GM18498 (cell line): ENCODE measurements at regions not wholly inside any gene's neighbourhood (a gene's known extent, or its start where the extent isn't known, plus 50 kb on each side); places are given as distances from the start of the nearest gene placed in this dataset.

ENCODE experiments used
- ATAC-seq: cut with Tn5 transposase; IDR thresholded peaks from one replicate; pipeline ENCODE4 v1.9.1; 2021; ENCODE audit warnings: mild to moderate bottlenecking, moderate library complexity; ENCODE audit not compliant: unreplicated experiment

DNA sequence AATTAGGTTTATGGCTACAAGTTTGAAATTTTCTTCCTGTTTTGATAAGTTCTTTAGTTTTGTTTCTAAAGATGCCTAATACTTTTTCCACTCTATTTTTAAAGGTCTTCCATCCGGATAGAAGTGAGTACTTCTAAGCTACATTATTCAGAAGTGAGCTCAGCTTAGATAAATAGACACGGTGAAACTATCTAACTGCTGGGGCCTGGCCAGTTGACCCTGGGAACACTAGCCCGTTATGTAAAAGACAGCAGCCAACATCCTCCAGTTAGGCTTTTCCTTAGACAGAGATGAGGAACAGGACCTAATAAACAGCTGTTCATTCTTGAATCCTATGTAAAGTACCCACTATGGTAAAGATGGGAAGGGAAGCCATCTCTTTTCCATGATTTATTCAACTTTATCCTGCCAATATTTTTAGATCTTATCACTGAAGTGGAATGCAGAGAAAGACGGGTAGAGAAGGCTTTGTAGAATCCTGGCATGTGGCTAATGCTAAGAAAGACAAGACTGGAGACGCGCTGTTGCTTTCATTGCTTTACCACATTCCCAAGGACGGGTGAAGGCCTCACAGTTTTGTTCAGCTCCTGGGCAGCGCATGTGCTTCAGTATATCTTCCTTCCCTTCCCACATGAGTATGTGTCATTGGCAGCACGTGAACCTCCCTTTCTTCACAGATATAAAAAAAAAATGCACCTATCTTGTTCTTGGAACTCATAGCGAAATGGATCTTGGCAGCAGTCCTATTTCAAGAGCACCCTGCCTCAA lies 340.0 kb upstream of the MEOX2 start:
- no peak for ATAC-seq

DNA sequence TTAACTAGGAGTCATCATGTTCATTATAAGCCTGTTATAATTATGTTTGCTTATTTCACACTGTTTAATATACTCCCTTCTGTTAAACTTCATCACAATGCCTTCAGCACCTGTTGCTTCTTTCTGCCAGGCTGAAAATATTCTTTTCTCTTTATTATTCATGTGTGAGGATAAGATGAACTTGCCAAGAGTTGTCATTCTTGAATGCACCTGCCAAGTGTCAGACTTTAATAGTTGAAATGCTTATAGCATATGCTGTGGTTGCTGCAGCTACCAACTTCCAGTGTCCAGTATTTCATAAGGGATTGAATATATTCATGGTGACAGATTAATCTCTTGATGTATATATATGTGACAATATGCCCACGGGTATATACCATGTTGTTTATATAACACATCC lies 339.2 kb upstream of the MEOX2 start:
- no peak for ATAC-seq

DNA sequence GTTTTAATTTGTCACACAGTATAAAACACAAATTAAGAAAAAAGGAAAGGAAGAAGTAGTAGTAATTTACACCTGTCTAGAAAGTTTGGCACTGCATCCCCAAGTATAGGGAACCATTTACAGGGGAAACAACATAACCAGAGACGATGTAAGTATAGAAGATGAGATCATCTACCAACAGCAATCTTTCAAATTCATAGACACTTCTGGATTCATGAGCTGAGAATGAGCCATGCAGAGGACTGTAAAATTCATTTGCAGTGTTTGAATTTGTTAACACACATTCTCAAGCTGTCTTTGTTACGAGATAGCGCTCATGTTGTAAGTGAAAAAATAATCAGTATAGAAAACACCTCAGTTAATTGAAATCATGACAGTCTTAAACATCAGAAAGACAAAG lies 337.0 kb upstream of the MEOX2 start:
- no peak for ATAC-seq

DNA sequence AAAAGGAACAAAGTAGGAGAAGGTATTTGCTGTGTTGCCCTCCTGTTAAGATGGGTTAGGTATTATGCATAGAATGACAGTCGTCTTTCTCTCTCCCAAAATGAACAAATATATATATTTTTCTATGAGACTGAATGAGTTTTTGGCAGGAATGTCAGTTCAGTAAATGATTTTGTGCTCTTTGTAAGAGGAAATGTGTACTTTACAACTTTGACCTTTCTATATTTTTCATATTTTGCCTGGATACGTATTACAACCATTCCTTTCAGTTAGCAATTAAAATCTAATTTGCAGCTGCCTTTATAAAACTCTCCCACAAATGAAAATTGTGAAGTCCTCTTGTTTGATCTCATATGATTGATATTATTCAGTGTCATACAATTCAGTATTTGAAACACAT lies 336.6 kb upstream of the MEOX2 start:
- no peak for ATAC-seq

DNA sequence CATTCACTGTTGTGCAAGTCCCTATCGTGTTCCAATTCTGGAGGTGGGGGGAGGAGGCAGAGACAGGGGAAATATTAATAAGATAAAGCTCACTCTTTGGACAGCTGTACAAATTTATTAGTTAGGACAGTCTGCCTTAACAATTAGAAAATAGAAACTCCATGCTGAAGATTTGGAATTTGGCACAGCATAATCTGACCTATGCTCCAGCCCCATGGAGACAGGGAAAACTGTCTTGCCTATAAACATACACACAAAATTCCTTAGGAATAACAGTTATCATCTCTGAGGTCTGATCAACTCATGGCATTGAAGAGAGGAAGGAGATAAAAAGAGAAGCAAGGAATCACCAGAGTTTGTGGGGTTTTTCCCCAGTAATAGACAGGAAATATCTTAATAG lies 335.4 kb upstream of the MEOX2 start:
- ATAC-seq, result no peak

DNA sequence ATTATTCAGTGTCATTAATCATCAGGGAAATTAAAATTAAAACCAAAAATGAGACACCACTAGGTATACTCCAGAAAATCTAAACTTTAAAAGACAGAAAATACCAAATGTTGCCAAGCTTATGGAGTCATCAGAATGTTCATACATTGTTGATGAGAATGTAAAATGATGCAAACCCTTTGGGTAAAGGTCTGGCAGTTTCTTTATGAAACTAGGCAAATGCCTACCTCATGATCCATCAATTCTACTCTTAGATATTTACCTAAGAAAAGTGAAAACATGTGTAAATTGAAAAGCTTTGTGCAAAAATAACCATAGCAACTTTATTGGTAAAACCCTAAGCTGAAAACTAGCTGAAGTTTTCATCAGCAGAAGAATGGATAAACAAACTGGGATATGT lies 329.5 kb upstream of the MEOX2 start:
- ATAC-seq, result no peak

DNA sequence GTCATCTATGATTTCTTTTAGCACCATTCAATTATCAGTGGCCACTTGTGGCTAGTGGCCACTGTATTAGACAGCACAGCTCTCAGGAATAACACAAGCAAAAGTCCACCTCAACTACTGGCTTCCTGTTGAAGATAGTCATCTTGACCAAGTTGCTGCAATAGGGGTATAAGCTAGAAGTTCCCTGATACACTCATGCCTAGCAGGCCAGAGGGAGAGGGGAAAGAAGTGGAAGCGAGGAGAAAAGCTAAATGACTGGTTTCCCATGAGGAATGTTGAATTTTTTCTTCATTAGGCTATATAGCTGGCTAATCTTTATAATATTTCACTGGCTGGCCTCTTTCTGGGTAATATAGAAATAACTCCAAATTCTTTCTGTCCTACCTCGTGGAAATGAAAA lies 327.5 kb upstream of the MEOX2 start:
- no peak for ATAC-seq

DNA sequence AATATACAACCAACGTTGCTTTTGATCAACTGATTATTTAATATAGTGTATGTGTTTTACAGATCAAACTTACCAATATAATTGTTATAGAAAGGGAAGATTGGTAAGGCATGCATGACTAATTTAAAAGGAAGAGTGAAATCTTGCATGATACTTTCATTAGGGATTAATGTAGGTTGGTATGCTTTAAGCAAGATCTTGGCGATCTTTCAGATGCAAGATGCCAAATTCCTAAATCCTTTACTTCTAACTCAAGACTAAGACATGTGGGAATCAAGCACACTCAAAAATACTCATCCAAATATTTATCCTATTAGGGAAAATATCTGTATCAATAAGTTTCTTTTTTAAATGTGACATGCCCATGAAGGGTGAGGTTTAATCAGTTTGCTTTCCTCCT lies 321.4 kb upstream of the MEOX2 start:
- ATAC-seq, result no peak

DNA sequence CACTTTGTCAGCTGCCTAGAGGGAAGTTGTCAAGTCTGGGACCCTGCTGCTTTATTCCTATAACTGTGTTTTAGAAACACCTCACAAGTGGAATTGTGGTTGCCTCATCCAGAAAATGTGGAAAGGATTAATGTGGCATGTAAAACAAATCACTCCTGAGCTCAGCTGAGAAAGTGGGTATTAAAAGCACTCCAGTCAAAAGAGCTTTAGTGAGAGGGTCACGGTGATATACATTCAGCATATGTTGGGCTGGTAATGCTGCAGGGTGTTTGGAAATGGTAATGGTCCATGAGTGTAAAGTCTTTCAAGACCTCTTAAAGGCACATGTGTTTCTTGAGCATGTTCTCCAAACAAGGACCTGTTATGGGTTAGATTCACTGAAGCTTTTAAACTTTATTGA lies 318.2 kb upstream of the MEOX2 start:
- no peak for ATAC-seq

DNA sequence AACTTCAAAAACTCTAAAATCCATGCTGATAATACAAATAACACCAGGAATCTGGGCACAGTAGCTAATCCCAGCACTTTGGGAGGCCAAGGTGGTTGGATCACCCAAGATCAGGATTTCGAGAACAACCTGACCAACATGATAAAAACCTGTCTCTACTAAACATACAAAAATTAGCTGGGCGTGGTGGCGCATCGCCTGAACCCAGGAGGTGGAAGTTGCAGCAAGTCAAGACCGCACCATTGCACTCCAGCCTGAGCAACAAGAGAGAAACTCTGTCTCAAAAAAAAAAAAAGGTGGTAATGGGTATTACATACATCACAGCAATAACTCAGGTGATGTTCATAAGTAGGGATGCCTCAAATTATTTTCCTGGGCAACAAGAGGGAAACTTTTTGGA lies 315.0 kb upstream of the MEOX2 start:
- no peak for ATAC-seq

DNA sequence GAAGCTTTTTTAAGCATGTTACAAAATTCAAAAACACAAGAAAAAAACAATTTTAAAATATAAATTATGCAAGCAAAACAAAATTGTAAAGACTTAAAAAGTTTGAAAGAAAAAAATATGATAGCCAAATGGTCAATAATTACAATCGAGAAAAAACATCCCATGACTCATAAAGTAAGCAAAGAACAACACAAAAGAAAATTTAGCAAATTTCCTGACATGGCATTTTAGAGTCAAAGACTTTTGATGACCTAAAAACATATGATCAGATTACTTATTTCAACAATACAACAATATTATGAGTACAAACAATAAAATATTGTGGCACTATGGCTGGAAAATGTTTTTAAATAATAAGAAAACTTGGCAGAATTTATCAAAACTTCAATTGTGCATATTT lies 312.1 kb upstream of the MEOX2 start:
- no peak for ATAC-seq

DNA sequence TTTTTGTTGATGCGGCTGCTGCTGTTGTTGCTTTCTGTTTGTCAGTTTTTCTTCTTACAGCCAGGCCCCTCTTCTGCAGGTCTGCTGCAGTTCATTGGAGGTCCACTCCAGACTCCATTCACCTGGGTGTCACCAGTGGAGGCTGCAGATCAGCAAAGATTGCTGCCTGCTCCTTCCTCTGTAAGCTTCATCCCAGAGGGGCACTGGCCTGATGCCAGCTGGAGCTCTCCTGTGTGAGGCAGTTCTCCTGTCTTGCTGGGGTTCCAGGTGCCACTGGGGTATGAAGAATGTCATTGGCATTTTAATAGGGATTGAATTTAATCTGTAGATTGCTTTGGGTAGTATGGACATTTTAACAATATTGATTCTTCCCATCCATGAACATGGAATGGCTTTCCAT lies 308.5 kb upstream of the MEOX2 start:
- ATAC-seq, result no peak

DNA sequence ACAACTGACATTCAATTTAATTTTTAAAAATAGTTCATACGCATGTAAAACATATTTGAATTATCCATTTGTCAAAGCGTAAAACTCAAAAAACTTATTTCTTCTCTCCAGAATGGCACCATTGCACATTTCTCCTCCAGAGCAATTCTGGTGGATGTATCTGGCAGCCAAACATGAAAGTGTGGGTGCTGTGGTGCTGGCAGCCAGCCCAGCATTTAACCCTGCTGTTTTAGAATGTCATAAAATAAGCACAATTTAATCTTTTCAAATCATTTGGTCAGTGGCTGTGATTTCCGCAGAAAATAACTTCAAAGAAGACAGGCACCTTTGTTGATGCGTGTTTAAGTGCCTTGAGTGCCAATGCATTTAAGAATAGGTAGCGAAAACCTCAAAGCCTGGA lies 302.7 kb upstream of the MEOX2 start:
- ATAC-seq, result no peak

DNA sequence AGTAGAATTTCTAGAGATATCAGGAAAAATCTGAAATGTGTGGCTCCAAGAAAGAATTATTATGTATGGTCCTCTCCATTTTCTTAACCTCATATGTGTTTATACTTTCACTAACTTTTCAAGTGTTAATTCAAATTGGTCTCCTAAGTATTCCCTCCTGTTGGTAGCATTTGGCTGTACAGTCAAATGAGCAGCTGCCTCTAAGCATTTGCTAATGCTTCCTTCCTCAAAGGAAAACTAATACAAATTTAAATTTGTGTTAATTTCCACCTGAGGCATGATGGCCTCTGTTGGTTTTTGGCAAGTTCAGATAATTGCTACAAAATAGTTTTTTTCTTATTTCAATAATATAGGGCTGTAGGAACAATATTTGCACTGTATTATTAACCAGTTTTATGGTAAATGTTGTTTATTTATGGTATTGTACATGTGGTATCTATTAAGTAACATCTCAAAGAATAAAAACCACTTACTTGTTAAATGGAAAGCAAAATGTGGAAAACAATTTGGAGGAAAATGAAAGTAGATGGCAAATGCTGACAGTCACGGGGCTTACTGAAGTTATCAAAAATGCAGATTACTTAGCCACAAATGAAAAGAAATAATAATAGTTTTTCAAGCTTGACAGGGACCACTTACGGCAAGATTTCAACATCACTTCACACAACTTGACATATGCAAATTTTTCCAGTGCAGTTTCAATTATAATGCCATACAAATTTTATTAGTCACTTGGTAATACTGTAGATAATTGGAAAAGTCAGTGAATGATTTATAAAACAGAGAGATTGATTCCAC lies 299.3 kb upstream of the MEOX2 start:
- ATAC-seq, result no peak

DNA sequence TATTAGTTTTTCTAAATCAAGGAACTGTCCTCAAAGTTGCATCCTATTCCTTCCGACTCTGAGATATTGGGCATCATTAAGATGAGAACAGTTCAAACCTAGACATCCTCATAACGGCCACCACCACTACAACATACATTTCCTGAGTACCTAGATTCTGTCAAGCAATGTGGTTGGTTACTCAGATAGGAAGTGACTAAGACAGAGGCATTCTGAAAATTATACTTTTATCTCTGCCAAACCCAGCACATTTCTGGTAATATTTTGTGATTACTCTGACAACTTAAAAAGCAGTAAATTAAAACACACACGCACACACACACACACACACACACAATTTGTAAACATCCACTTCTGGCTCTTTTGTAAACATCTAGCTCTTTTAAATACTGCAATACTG lies 291.2 kb upstream of the MEOX2 start:
- ATAC-seq, result no peak

DNA sequence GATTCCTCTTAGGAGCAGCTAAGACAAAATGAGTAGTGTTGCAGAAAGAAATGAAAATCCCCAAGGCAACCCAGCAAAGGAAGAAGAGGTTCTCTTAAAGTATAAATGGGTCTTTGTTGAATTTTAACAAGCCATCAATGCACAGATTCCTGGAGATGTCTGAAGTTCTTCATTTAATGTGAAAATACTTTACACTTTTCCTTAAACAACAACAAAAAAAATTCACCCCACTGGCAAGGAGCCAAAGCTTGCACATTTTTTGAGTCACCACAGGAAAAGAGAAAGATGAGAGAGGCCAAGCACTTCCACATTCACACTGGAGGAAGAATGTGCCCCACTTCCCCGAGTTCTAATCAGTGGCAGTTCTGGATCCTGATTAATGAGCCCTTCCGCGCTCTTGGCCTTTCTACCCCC lies 286.4 kb upstream of the MEOX2 start:
- ATAC-seq, result no peak

DNA sequence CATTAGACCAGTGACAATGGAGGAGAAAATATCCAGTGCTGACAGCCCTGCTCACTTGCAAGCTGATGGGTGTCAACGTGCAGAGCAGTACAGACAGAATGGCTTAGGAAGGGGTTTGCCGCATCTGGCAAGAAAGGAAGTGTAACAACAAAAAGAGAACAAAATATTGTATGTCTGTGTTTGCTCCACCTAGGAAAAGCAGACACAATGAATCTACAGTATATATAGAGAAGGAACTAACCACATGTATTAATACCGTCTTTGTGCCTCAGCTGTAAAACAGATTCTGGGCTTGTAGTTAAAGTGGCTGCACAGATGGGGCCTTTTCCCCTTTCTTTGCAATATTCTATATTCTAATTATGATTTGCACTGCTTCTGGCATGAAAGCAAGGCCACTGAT lies 281.1 kb upstream of the MEOX2 start:
- no peak for ATAC-seq

DNA sequence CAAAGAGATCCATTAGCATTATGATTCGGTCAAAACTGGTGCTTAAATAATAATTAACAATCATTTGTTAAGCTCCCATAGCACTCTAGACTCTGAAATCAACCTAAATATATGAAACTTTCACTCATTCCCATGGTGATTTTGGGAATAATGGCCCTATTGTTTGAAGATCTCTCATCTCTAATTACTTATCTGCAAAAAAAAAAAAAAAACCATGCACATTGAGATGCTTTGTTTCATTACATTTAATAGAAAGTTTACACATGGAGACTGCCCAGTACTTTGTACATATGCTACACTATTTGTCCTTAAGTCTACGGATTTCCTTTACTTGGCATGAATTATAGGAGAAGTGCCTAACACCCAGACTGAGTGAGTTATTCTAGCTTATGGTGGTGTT lies 280.6 kb upstream of the MEOX2 start:
- ATAC-seq, result no peak

DNA sequence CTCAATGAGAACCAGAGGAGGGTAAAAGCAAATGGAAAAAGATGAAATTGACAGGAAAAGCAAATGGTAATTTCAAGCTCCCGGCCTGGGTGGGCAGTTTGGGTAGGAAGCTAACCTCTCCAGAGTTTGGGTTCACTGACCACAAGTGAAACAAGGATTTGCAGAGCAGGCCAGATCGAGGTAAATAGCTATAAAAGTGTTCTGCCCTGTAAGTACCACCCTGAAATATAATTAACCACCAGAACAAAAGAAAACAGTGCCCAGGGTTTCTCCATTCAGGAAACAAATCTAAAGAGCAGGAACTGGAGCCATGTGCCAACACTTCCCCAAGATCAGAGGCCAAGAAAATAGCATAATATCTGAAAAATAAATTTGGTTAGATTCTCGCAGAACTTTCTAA lies 276.7 kb upstream of the MEOX2 start:
- ATAC-seq, result no peak

DNA sequence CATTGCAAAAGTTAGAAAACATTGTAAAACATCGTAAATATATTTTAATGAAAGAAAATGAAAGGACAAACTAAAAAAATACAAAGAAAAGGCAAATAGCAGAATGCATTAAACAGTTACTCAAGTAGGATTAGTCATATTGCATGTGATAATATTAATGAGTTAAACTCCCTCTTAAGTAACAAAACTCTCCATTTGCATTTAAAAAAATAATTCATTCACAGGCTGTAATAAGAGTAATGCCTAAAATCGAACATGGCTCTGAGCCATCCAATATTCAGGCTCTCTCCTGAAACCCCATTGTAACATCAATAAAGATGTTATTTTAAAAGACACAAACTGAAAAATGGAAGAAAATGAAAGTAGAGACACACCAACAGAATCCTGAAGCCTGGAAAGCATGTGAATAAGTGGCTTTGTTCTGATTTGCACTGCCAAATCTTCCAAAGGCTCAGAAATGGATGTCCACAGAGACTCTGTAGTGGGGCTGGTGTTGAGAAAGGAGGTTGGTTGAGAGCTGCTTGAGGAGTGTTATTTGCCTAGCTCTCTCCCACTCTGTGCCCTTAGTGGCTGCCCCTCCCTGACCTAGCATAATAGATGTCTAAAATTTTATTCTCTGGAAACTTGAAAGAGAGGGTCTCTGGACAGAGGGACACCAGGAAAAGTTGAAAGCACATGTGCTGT lies 268.3 kb upstream of the MEOX2 start:
- ATAC-seq, result no peak

DNA sequence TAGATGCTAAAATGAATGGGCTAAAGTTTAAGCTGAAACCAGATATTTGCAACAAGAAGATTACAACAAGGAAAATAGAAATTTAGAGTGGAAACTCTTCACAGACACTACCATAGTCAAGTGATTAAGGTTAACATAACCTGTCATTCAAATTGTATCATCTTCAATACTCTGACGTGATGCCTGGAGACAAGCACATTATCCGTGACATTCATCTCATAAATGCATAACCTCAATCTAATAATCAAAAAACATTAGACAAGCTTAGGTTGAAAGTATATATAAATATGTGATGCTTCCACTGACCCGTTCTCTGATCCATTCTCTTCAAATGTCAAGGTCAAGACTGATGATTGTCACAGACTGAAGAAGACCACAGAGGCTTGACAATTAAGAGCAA lies 263.8 kb upstream of the MEOX2 start:
- no peak for ATAC-seq

DNA sequence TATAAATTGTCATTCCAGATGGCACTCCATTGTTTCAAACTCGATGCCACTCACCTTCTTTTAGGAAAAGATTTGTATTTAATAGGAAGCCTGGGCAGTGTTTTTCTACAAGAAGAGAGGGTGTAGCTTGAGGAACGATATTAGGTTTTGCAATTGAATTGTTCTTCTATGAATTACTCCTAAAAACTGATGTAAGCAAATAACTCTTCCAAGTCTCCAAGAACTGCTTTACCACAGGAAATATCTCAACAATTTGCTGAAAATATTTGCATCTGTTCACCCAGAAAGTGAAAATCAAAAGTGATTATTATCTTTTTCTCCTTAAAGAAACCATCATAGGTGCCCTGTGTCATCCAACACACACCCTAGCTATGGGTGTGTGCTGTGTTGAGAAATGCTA lies 261.3 kb upstream of the MEOX2 start:
- no peak for ATAC-seq
